ENCODE measurements at regions not wholly inside any gene's neighbourhood (a gene's known extent, or its start where the extent isn't known, plus 50 kb on each side); places are given as distances from the start of the nearest gene placed in this dataset.

DNA sequence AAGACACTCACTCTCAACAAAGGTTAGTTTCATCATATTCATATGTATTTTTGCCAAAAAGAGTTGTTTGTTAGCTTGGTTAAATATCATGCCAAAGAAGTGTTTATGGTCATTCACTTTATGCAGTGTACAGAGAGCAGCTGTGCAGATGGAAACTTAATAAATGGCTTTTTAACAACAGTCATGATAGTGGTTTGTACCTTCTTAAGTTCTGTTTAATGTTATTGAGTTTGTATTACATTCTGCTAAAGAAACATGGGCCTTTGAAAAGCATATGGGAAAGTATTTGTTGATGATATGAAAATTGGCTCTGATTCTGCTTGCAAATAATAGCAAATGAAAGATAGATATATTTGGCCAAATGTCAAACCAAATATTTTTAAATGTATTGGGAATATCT lies 607.3 kb downstream of the NCAM2 start:
- in situ Hi-C loops (cut with MboI; ENCODE audit: low pct_unique_long_range_greater_than_20kb, low sequenced_read_pairs, unreplicated experiment), result no loop called here
- DNase-seq (ENCODE audit: low spot score), result no peak
- TF ChIP-seq, protein P1, sequence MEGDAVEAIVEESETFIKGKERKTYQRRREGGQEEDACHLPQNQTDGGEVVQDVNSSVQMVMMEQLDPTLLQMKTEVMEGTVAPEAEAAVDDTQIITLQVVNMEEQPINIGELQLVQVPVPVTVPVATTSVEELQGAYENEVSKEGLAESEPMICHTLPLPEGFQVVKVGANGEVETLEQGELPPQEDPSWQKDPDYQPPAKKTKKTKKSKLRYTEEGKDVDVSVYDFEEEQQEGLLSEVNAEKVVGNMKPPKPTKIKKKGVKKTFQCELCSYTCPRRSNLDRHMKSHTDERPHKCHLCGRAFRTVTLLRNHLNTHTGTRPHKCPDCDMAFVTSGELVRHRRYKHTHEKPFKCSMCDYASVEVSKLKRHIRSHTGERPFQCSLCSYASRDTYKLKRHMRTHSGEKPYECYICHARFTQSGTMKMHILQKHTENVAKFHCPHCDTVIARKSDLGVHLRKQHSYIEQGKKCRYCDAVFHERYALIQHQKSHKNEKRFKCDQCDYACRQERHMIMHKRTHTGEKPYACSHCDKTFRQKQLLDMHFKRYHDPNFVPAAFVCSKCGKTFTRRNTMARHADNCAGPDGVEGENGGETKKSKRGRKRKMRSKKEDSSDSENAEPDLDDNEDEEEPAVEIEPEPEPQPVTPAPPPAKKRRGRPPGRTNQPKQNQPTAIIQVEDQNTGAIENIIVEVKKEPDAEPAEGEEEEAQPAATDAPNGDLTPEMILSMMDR (IDR thresholded peaks at IDR 0.05; ENCODE audit: extremely low read depth, insufficient read depth, missing control alignments), result no peak

DNA sequence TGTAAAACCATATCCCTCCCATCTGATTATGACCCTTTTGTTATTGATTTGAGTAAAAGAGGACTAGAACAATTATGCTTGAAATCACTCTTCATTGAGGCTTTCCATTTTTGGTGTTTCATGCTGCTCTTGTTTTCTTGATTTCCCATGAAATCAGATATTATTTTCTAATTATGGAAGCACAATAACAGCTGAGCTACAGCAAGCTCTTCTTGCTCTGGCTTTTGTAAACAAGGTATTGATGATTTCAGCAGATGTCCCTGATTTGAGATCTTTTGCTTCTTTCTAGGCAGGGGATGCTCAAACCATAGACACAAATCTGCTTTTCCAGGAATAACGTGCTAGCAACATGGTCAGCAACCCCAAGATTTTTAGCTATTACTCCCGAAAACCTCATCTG lies 607.8 kb downstream of the NCAM2 start:
- in situ Hi-C loops (cut with MboI; ENCODE audit: low pct_unique_long_range_greater_than_20kb, low sequenced_read_pairs, unreplicated experiment), result no loop called here
- no peak for DNase-seq (ENCODE audit: low spot score)
- TF ChIP-seq, protein P1 (IDR thresholded peaks at IDR 0.05; ENCODE audit: extremely low read depth, insufficient read depth, missing control alignments), result no peak

DNA sequence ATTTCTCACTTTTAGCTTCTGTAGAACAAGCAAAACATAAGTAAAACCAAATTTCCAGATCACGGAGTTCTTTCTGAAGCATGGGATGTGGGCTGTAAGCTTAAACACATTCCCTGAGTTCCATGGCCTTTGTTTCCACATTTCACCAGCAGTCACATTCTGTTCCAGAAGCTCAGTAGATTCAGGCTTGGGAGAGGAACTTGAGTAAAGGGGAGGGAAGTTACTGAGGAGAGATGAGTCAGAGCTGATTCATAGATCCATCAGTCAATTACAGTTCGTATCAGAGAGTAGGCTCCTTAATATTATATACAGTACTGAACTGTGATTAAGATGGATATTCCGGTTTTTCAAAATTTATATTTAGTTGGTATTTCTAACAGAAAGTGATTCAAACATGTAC lies 614.3 kb downstream of the NCAM2 start:
- in situ Hi-C loops (cut with MboI; ENCODE audit: low pct_unique_long_range_greater_than_20kb, low sequenced_read_pairs, unreplicated experiment), result no loop called here
- DNase-seq (ENCODE audit: low spot score), result no peak

DNA sequence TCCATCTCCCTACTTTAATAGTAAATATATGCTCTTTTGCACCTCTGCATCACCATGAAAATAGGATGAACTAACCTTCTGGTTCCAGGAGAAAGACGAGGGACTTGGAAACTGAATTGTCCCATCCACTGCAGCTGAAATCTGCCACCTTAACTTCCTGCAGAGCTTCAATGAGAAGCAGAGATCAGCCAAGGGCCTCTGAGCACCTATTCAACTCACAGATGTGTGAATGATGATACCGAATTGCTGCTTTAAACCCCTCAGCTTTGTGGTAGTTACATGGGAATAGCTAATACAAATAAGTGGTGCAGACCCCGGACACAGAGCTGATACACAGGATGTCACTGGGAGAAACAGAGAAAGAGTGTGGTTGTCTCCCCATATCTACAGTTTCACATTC lies 616.8 kb downstream of the NCAM2 start:
- no peak for DNase-seq (ENCODE audit: low spot score)
- TF ChIP-seq, protein P1 (IDR thresholded peaks at IDR 0.05; ENCODE audit: extremely low read depth, insufficient read depth, missing control alignments), result no peak
- in situ Hi-C loops (cut with MboI; ENCODE audit: low pct_unique_long_range_greater_than_20kb, low sequenced_read_pairs, unreplicated experiment), result no loop called here

More for the DNA sequence above, 614.3 kb downstream of the NCAM2 start:
- TF ChIP-seq, protein P1 (IDR thresholded peaks at IDR 0.05; ENCODE audit: extremely low read depth, insufficient read depth, missing control alignments), result no peak

DNA sequence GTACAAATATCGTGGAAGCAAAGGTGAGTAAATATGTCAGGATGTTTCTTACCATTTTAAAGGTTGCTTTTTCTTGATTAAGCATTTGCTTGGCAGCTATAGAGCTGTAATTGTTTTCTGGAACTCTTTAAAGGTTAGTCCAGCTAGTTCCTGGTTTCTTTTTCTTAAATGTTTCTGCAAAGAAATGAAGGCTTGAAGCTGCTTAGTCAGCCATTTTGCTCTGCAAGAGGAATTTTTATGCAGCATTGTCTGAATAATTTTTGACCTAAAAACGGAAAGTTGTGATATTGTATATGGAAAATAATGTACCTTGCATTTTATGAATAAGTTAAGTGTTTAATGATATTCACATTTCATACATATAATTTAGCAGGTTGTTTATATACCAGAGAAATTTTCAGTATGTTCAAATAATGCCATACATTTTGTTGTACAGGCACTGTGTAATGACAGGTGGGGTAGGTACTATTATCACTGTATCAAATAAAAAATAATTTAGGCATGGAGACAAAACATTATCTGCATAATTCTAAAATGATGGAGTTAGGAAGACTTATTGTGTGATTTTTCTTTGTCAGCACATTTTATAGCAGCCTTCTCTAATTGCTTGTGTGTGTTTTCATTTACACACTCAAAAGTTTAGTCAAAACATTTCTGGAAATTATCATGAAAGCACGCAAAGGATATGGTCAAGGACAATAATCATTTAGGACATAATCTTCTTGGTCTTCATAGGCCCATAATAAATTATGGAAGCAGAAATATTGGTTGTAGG lies 624.4 kb downstream of the NCAM2 start:
- no peak for DNase-seq (ENCODE audit: low spot score)
- TF ChIP-seq, protein P1 (IDR thresholded peaks at IDR 0.05; ENCODE audit: extremely low read depth, insufficient read depth, missing control alignments), result no peak
- in situ Hi-C loops (cut with MboI; ENCODE audit: low pct_unique_long_range_greater_than_20kb, low sequenced_read_pairs, unreplicated experiment), result no loop called here

DNA sequence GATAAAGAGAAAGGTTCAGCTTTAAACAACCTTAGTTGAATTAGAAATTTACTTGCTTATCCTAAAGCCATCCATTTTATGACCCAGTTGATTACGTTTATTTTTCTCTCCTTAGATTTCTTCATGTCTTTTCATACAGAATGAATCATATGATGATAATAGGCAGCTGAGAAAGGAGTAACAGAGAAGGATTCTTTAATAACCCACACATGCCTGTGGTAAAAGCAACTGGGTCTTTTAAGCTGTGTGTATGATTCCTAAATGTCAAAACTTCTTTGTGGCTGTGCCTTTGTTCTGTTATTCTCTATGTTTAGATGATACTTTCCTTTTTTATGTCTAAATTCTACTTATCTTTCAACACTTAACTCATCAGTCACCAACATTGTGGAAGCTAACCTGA lies 626.5 kb downstream of the NCAM2 start:
- DNase-seq (ENCODE audit: low spot score), result no peak
- TF ChIP-seq, protein P1 (IDR thresholded peaks at IDR 0.05; ENCODE audit: extremely low read depth, insufficient read depth, missing control alignments), result no peak
- in situ Hi-C loops (cut with MboI; ENCODE audit: low pct_unique_long_range_greater_than_20kb, low sequenced_read_pairs, unreplicated experiment), result no loop called here
